T1000 (cell line): ENCODE measurements at regions not wholly inside any gene's neighbourhood (a gene's known extent, or its start where the extent isn't known, plus 50 kb on each side); places are given as distances from the start of the nearest gene placed in this dataset.
A peak's percentile ranks its signal among the peaks of the same experiment; 100 is the strongest.

ENCODE experiments used
- DNase-seq: peaks from one replicate; lab custom pipeline; 2025; ENCODE audit warnings: mixed read lengths; lab: John Stamatoyannopoulos, UW

DNA sequence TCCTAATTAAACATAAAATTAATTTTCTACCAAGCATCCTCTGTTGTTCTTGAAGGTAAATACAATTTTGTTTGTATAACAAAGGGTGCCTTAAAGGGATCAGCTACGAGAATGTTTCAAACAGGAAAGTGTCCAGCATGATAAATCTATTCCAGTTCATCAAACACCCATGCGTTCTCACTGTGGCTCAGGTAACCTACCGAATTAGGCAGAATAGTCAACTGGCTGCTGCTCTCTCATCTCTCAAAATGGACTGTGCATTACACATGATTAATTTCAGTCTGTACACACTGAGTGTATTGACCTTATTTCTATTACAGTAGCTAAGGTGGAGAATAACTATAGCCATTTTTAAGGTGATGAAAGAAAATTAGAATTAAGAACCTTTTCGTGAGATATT is 127.5 kb upstream of the RMST start:
- DNase-seq = no peak

DNA sequence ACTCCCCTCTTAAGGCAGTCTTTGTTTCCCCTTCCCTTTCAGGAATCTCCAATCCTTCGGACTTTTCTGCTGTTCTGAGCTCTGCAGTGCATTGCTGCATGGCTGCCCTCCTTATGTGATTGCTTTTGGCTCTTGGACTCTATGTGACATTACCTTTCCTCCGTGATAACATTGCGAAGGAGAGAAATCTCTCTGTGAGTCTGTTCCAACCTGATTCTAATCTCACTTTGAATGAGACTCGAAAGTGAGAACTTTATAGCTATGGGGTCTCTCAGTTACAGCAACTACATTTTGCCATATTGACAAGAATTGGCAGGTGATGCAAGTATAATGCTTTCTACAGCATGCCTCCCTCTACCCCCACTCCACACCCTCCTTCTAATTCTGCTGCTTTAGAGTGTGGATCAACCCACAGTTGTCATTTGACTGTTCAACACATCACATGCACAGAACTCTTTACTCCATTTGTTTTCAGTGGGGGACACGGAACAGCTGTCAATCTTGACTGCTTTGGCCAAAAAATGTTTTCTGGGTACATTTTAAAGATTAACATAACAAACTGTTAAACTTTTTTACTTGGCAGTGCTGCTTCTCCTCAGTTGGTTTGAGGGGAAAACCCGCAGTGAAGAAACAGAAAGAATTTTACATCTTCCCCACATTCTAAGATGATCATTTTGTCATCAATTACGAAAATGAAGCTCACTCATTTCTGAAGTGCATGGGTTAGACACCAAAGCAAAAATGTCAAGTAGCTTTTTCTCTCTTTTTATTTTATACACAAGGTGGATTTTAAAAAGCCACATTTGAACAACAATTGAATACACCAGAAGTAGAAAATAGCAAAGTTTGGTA is 125.5 kb upstream of the RMST start:
- DNase-seq = no peak

DNA sequence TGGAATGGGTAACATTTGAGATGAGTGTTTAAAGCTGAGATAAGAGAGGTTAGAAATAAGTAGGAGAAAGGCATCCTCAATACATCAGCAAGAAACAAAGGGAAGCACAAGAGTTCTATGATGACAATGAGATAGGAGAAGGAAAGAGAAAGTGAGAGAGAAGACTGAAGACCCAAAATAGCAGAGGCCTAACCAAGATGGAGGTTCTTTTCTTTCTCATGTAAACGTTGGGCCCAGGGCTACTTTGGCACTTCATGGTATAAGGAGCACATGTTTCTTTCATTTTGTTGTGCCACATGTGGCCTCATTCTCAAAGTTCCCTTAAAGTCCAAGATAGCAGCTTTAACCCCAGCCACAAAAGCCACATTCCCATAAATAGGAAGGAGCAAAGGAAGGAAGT is 120.5 kb upstream of the RMST start:
- DNase-seq = no peak

DNA sequence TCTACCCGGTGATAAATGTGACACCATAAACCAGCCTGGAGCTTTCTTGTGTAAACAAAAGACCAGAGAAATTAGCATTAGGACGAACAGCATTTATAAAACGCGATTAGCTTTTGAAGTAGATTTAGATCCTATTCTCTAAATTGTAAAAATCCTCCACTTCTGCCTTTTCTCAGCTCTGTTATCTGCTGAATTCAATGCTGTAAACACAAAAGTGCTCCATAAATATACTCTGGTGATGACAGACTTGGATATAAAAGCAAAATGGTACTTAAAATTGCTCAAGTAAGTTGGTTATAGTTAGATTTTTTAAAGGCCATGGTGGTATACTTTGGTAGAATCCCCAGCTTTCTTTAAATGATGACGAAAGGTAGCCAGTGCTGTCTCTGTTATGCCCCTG is 114.6 kb upstream of the RMST start:
- no peak for DNase-seq

DNA sequence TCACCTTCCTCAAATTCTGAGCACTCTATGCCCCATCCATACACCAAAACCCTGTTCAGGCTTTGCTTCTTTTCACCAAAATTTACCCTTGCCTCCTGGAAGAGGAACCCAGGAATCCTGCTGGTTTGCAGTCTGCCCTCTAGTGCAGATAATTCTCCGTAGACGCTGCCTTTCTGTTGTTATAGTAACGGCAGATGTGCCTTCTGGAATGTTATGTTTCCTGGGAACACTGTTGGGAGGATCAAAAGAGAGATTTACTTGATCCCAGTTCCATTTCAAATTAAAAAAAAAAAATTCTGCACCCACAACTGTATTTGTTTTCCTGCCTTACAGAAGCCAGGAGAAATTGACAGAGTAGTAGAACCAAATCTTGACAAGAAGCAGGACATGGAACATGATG is 104.2 kb upstream of the RMST start:
- no peak for DNase-seq

DNA sequence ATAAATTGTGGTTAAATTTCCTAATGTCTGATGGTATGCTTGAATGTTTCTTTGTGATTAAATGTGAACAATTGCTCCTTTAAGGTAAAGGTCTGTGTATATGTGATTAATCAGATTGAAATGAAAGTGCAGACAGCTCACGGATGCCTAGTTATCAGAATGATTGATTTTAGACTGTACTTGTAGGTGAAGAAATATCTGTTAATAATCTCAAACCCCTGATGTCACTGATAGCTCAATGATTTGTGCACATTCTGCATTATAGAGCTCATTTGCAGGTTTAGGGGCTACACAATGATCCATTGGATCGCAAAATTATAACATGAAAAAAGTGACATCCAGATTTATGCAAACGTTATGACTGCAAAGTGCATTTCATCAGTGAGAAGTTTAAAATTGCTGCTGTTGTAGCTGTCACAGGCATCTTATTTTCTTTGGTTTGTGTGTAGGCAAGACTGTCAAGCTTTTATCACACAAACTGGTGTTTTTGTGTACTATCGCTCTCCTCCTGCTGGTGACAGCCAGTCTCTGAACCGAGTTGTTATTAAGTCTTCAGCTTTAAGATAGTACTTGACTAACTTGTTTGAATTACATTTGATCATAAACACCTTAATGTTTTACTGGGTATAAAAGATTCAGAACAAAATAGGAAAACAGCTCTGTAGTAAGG is 103.4 kb upstream of the RMST start:
- no peak for DNase-seq

DNA sequence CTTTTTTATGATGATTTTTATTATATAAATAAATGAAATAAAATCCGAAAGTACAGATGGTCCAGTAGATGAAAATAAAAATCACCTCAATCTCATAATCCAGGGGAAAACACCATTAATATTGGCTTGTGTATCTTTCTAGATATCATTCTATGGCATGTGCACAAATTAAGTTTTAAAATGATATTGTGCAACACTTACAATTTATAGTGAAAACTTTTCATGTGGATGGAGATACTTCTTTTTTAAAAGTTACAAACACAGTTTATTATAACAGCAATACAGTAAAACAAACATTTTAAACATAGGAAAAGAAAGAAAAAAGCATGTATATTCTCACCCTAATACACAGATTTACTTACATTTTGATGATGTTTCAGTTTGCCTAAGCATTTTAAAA is 98.9 kb upstream of the RMST start:
- no peak for DNase-seq

DNA sequence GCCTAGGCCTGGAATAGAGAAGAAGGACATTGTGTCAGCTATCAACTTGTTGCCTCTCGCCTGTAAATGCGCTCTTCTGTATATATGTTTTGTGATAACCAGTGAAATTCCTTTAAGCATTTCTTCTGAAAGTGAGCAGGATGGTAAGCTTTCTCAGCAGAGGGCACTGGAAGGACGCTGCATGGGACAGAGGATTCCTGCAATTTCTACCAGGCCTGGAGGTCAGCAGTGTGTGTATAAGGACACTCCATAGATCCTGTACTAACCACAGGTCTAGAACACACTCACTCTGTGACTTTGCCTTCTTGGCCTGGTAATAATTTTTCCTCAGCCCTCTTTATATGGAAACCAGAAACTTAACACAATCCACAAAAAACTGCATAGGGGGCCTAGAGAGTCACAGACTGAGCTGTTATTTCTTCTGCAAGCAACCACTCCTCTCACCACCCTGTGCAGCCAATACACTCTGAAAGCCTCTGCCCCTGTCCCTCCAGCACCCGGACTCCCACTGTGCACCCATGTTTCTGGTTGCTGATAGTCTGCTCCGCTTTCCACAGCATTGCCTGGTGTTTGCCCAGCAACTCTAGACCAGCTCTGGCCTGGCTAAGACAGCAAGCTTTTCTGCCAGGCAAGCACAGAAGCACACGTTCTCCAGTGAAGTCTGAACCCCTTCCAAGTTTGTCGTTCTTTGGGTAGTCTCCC is 94.0 kb upstream of the RMST start:
- no peak for DNase-seq

DNA sequence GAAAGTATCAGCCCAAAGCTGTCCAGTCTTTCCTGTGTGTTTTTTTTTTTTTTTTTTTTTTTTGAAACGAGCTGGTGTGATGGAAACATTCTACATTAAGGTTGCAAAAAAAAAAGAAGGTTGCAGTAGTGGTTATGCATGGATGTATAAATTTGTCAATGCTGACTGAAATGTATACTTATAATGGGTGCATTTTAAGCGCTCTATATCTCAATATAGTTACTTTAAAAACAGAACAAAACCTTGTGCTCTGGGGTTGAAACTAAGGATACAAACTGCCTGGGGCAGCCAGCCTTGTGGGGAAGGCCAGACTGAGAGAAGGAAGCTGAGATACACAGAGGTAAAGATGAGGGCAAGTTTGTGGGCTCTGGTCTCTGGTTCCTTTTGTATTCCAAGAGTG is 87.3 kb upstream of the RMST start:
- no peak for DNase-seq

DNA sequence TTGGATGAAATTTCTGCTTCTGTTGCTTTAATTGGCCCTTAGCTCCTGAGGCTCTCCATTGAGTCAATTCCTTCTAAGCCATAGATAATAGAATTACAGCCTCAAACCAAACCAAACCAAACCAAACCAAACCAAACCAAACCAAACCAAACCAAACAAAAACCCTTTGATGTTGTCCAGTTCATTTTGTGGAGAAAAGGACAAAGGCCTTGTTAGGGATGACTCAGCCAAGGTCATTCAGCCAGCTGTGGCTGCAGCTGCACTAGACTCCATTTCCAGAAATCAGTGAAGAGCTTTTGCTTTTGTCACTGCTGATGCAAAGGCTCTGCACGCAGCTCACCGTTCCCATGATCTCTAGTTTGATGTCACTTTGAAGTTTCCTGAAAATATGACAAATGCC is 82.2 kb upstream of the RMST start:
- no peak for DNase-seq

DNA sequence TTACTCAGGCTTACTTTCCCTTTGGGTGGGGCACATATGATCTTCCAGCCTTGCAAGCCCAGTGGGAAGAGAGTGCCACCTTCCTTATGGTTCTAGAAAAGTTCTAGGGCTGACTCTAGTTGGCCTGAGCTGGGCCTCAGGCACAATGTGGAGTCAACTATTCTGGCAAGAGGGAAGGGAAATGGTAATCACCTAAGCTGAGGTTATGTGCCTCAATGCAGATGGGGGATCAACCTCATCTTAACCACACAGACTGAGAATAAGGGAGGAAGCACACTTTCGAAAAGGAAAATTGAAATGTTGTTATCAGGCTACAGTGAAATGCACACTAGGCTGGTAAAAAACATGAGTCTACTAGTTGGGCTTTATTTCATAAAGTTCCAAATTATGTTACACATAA is 77.5 kb upstream of the RMST start:
- no peak for DNase-seq

DNA sequence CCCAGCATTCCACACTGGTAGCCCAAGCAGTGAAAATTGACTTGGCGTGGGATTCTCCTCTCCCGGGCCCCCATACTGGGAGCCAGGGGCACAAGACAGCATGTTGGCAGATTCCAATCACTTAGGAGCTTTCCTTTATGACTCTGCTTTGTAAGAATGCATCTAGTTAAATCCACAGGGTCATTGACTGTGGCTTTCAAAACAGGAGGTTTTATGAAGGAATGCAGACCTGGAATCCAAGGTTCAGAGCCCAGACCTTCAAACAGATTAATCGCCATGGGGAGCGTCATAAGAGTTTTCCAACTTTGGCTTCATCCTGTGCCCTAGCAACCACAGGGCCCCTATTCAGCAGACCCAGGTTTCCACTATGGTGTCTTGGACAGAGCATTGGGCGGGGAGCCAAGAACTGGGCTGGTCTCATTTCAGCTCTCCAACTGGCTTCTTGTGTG is 76.4 kb upstream of the RMST start:
- DNase-seq = peak; percentile 82

DNA sequence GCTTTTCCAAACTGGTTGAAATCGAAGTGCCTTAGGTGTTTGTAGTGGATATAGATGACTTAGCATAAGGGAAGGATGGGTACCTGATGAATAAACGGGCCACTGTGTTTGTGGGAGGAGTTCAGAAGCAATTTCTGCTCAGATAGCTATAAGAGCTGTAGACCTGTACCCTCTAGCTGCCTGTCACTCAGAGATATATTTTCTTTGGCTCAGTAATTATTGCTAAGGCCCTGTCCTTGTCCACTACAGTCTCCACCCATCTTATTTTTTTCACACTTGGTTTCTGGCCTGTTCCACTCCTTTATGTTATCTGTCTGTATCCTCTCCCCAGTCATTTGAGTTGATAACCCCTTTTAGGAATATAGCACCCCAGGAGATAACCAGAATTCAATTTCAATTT is 74.8 kb upstream of the RMST start:
- no peak for DNase-seq

DNA sequence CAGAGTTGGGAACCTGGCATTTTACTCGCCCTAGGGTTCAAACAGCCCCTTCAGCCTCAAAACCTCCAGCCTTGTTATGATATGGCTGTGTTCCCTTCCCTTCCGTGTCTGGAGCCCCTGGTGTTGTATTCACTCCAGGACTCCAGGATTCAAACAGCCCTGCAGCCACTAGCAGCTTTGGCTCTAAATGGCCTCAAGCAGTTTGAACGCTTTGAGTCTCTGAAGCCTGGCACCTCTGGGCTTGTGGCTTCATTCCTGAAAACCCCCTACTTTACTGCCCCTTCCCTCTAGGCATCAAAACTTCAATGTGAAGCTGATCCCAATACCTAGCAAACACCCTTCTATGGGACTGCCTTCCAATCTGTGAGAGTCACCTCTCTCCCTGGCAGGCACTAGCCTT is 67.9 kb upstream of the RMST start:
- DNase-seq = no peak

DNA sequence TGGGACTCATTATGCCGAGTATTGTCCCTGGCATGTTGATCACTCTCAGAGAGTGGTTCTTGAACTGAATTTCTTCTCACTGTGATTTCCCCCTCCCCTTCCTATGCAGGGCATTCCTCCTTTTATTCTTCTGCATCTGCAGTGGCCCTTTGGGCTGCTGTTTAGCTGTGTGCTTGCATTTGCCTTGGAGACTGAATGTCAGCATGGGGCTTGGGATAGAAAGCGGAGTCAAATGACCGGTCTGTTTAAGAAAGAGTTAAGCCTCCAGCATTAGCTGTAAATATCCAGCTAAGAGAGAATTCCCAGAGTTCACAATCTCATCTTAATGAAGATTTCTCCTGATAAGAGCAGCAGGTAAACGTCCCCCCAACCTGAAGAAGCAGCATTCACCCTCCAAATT is 65.6 kb upstream of the RMST start:
- no peak for DNase-seq

DNA sequence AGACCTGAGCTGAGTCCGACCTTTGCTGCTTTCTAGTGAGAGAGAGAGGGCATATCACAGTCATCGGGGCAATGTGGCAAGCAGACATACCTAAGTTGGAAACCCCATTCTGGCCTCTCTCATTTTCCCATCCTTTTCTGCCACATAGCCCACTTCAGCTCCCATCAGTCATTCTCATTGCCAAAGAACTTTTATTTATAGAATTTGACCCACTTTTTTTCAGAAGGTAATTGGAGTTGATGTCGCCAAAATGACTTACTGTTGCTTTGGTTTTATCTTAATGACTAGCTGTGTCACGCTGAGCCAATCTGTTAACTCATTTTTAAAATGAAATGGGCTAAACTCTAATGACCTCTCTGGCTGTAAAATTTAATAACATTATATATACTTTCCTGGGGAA is 63.9 kb upstream of the RMST start:
- no peak for DNase-seq

DNA sequence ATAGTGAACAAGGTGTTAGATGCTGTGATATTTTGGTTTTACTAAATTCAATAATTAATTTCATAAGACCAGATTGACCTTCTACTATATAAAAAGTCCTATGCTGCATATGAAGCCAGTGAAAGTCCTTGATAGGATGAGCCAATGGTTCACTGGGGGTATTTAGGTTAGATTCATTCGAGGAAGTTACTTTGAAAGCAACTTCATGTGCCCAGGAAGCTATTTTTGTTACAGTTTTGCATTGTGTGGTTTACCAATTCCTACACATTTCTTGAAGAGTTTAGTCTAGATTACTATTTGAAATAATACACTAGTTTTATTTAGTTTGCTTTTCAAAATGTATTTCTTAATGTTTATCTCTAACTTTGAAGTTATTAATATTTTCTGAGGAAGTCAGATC is 58.5 kb upstream of the RMST start:
- DNase-seq = no peak

DNA sequence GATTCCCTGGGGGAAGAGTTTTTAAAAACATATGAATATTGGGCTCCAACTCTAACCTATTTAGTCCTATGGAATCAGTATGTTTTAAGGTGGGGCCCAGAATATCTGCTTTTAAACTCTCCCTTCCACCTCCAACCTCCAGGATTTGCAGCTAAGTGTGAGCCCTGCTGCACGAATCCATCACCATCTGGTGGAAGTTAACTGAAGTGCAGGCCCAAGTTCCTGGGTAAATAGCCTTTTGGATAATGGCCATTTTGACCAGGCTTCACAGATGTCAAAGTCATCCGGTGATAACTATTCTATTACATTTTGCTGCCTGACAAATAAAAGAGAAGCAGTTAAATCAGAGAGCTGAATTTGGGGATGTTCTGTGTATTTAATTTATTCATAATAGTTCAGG is 58.1 kb upstream of the RMST start:
- peak; percentile 28 for DNase-seq

DNA sequence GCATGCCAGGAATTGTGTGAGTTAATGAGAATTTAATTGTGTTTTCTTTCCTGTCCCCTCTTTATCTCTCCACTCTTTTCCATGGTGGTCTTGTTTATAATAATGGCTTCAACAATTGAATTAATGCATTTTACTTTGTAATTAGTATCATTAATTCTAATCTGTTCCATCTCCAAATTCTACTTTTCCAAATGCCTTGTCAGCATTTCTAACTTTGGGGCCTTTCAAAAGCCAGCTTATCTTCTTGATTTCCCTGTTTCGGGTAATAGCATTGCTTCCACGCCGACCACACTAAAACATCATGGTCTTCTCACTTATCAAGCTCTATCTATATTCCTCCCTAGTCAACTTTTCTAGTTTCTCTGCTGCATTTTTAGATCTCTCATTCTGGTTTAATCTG is 54.2 kb upstream of the RMST start:
- DNase-seq = no peak

DNA sequence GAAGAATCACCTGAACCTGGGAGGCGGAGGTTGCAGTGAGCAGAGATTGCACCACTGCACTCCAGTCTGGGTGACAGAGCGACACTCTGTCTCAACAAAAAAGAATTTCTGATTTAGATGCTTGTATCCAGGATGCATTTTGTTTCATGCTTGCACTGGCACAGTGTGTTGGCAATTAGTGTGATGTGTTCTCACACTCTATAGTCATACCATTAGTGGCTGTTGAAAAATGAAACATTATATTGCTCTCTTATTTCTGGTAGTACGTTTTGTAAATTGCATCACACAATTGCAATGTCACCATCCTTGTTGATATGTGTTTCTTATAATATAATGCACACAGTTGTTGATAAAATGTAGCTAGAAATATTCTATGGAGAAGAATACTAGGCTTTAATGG is 51.3 kb upstream of the RMST start:
- no peak for DNase-seq
